Activated CD4-positive, alpha-beta T cell treated with anti-CD3 and anti-CD28 coated beads, Interleukin-2, amount 10 ng/mL, durations not matched to agents 7 days and 5 days (primary cell): ENCODE measurements at regions not wholly inside any gene's neighbourhood (a gene's known extent, or its start where the extent isn't known, plus 50 kb on each side); places are given as distances from the start of the nearest gene placed in this dataset.

Source experiments
- CTCF ChIA-PET: fragments of 350-600 bp; sonication (Branson Sonifier 250); formaldehyde crosslinking; loops from one replicate; lab custom pipeline; 2021; ENCODE audit warnings: antibody characterized with exemption; lab: Charles Lee
- POLR2A ChIA-PET: fragments of 350-600 bp; sonication (Branson Sonifier 250); formaldehyde crosslinking; loops from one replicate; lab custom pipeline; 2021; ENCODE audit warnings: antibody characterized with exemption; lab: Charles Lee
- DNase-seq: peaks from one replicate; pipeline ENCODE4 v3.0.0-alpha.2; 2020
- H3K27ac Mint-ChIP-seq: one replicate; pipeline ENCODE4 v1.8.0; 2021; ENCODE audit warnings: mild to moderate bottlenecking, moderate library complexity, mixed read lengths
- H3K27me3 Mint-ChIP-seq: one replicate; pipeline ENCODE4 v1.8.0; 2021; ENCODE audit warnings: mixed read lengths
- H3K36me3 Mint-ChIP-seq: one replicate; pipeline ENCODE4 v1.8.0; 2021; ENCODE audit warnings: low read depth, mixed read lengths
- H3K4me1 Mint-ChIP-seq: one replicate; pipeline ENCODE4 v1.8.0; 2021; ENCODE audit warnings: mixed read lengths
- H3K4me3 Mint-ChIP-seq: one replicate; pipeline ENCODE4 v1.8.0; 2021; ENCODE audit warnings: mild to moderate bottlenecking, moderate library complexity, mixed read lengths
- H3K9me3 Mint-ChIP-seq: one replicate; pipeline ENCODE4 v1.8.0; 2021; ENCODE audit warnings: mixed read lengths

GRCh38 chr10:128568990-128569945 lies 443.0 kb upstream of the MKI67 start:
- ChIA-PET CTCF (interaction anchor here (0.7 kb wide), 1 partner anchor 227 kb away, joined by 4 read pairs; no protein-coding TSS in a partner anchor), POLR2A (no interaction called here)
- Mint-ChIP-seq H3K4me3 (no peak overlapping the region), H3K9me3 (no peaks in the 10 kb centered on the region), H3K27me3 (no peaks in the 10 kb centered on the region), H3K4me1 (no peaks in the 10 kb centered on the region), H3K36me3 (no peaks in the 10 kb centered on the region), H3K27ac (no peak overlapping the region)
- DNase-seq: no peak

- no peak for DNase-seq
- ChIA-PET CTCF (no interaction called here), POLR2A (no interaction called here)
- Mint-ChIP-seq H3K27ac (no peak overlapping the region), H3K36me3 (no peaks in the 10 kb centered on the region), H3K4me3 (no peak overlapping the region), H3K27me3 (no peaks in the 10 kb centered on the region), H3K9me3 (no peaks in the 10 kb centered on the region), H3K4me1 (no peaks in the 10 kb centered on the region)
These were observed 444.2 kb upstream of the MKI67 start for GRCh38 chr10:128570319-128570995.

GRCh38 chr10:128571071-128571470 lies 444.8 kb upstream of the MKI67 start:
- CTCF ChIA-PET: no interaction called here
- no peaks in the 10 kb centered on the region for H3K9me3 Mint-ChIP-seq

GRCh38 chr10:128571745-128572144 lies 445.5 kb upstream of the MKI67 start:
- H3K36me3 Mint-ChIP-seq: no peaks in the 10 kb centered on the region
- ChIA-PET CTCF (no interaction called here), POLR2A (no interaction called here)
- H3K4me1 Mint-ChIP-seq: no peaks in the 10 kb centered on the region
- DNase-seq: no peak
- no peak overlapping the region for H3K4me3 Mint-ChIP-seq
- no peaks in the 10 kb centered on the region for H3K27me3 Mint-ChIP-seq
- H3K27ac Mint-ChIP-seq: no peak overlapping the region
- no peaks in the 10 kb centered on the region for H3K9me3 Mint-ChIP-seq

More at GRCh38 chr10:128571071-128571470, 444.8 kb upstream of the MKI67 start:
- Mint-ChIP-seq H3K27me3 (no peaks in the 10 kb centered on the region), H3K36me3 (no peaks in the 10 kb centered on the region), H3K4me3 (no peak overlapping the region), H3K27ac (no peak overlapping the region), H3K4me1 (no peaks in the 10 kb centered on the region)
- no peak for DNase-seq
- POLR2A ChIA-PET: no interaction called here

- POLR2A ChIA-PET: no interaction called here
- Mint-ChIP-seq H3K4me1 (no peaks in the 10 kb centered on the region), H3K36me3 (no peaks in the 10 kb centered on the region), H3K4me3 (no peak overlapping the region), H3K27me3 (no peaks in the 10 kb centered on the region), H3K9me3 (no peaks in the 10 kb centered on the region), H3K27ac (no peak overlapping the region)
- DNase-seq: no peak
- CTCF ChIA-PET: no interaction called here
These were observed 446.5 kb upstream of the MKI67 start for GRCh38 chr10:128572696-128573095.

GRCh38 chr10:128573281-128573845 lies 447.1 kb upstream of the MKI67 start:
- H3K9me3 Mint-ChIP-seq: no peaks in the 10 kb centered on the region
- DNase-seq: no peak
- ChIA-PET POLR2A (no interaction called here), CTCF (no interaction called here)
- no peaks in the 10 kb centered on the region for H3K27me3 Mint-ChIP-seq
- no peak overlapping the region for H3K4me3 Mint-ChIP-seq
- no peak overlapping the region for H3K27ac Mint-ChIP-seq
- no peaks in the 10 kb centered on the region for H3K36me3 Mint-ChIP-seq
- H3K4me1 Mint-ChIP-seq: no peaks in the 10 kb centered on the region

- no peak for DNase-seq
- no peaks in the 10 kb centered on the region for H3K4me1 Mint-ChIP-seq
- CTCF ChIA-PET: interaction anchor here (0.5 kb wide), 1 partner anchor 880 kb away, joined by 4 read pairs; no protein-coding TSS in a partner anchor
- H3K4me3 Mint-ChIP-seq: no peak overlapping the region
- H3K27me3 Mint-ChIP-seq: no peaks in the 10 kb centered on the region
- POLR2A ChIA-PET: no interaction called here
- no peaks in the 10 kb centered on the region for H3K9me3 Mint-ChIP-seq
- H3K36me3 Mint-ChIP-seq: no peaks in the 10 kb centered on the region
- no peak overlapping the region for H3K27ac Mint-ChIP-seq
These were observed 447.8 kb upstream of the MKI67 start for GRCh38 chr10:128573986-128574385.

- H3K4me3 Mint-ChIP-seq: no peak overlapping the region
These were observed 448.5 kb upstream of the MKI67 start for GRCh38 chr10:128574581-128575210.

GRCh38 chr10:128575761-128576160 lies 449.5 kb upstream of the MKI67 start:
- DNase-seq: no peak
- Mint-ChIP-seq H3K4me3 (no peak overlapping the region), H3K36me3 (no peaks in the 10 kb centered on the region), H3K9me3 (no peaks in the 10 kb centered on the region), H3K4me1 (no peaks in the 10 kb centered on the region), H3K27me3 (no peaks in the 10 kb centered on the region), H3K27ac (no peak overlapping the region)
- ChIA-PET CTCF (no interaction called here), POLR2A (no interaction called here)

More at GRCh38 chr10:128574581-128575210, 448.5 kb upstream of the MKI67 start:
- H3K27ac Mint-ChIP-seq: no peak overlapping the region
- H3K9me3 Mint-ChIP-seq: no peaks in the 10 kb centered on the region
- H3K36me3 Mint-ChIP-seq: no peaks in the 10 kb centered on the region
- no peaks in the 10 kb centered on the region for H3K4me1 Mint-ChIP-seq
- no peak for DNase-seq
- CTCF ChIA-PET: interaction anchor here (0.5 kb wide), 1 partner anchor 881 kb away, joined by 4 read pairs; no protein-coding TSS in a partner anchor
- POLR2A ChIA-PET: no interaction called here
- H3K27me3 Mint-ChIP-seq: no peaks in the 10 kb centered on the region

GRCh38 chr10:128576336-128576735 lies 450.1 kb upstream of the MKI67 start:
- no peak overlapping the region for H3K4me3 Mint-ChIP-seq
- H3K27me3 Mint-ChIP-seq: no peaks in the 10 kb centered on the region
- H3K9me3 Mint-ChIP-seq: no peaks in the 10 kb centered on the region
- H3K36me3 Mint-ChIP-seq: no peaks in the 10 kb centered on the region
- ChIA-PET CTCF (no interaction called here), POLR2A (no interaction called here)
- no peak for DNase-seq
- no peak overlapping the region for H3K27ac Mint-ChIP-seq
- no peaks in the 10 kb centered on the region for H3K4me1 Mint-ChIP-seq

GRCh38 chr10:128576943-128577670 lies 450.9 kb upstream of the MKI67 start:
- POLR2A ChIA-PET: no interaction called here
- no peak overlapping the region for H3K27ac Mint-ChIP-seq
- no peak for DNase-seq
- no peak overlapping the region for H3K4me3 Mint-ChIP-seq
- no peaks in the 10 kb centered on the region for H3K27me3 Mint-ChIP-seq
- CTCF ChIA-PET: interaction anchor here (0.7 kb wide), 1 partner anchor 20 kb away, joined by 3 read pairs; no protein-coding TSS in a partner anchor
- no peaks in the 10 kb centered on the region for H3K36me3 Mint-ChIP-seq
- no peaks in the 10 kb centered on the region for H3K9me3 Mint-ChIP-seq
- H3K4me1 Mint-ChIP-seq: no peaks in the 10 kb centered on the region
